ENCODE measurements at regions not wholly inside any gene's neighbourhood (a gene's known extent, or its start where the extent isn't known, plus 50 kb on each side); places are given as distances from the start of the nearest gene placed in this dataset.

DNA sequence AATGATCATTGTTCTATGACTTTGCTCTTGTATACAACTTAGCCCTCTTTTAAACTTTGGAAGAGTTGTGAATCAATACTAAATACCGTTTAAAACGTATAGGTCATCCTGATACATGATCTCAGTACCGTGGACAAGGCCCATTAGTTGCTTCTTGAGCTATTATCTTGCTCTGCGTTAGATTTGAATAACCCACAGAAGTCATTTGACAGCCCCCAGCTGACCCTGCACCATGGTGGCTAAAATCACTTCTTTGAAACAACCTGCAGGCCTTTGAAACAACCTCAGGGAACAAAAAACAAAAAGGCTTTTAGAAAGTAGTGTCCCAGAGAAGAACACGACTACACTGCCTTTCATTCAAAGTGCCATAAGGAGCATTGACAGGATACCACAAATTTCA, 473.0 kb upstream of the ADGRL2 start (continued):
- TF ChIP-seq, protein P1, sequence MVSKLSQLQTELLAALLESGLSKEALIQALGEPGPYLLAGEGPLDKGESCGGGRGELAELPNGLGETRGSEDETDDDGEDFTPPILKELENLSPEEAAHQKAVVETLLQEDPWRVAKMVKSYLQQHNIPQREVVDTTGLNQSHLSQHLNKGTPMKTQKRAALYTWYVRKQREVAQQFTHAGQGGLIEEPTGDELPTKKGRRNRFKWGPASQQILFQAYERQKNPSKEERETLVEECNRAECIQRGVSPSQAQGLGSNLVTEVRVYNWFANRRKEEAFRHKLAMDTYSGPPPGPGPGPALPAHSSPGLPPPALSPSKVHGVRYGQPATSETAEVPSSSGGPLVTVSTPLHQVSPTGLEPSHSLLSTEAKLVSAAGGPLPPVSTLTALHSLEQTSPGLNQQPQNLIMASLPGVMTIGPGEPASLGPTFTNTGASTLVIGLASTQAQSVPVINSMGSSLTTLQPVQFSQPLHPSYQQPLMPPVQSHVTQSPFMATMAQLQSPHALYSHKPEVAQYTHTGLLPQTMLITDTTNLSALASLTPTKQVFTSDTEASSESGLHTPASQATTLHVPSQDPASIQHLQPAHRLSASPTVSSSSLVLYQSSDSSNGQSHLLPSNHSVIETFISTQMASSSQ (IDR thresholded peaks at IDR 0.05; ENCODE audit: low read depth), result no peak
- TF ChIP-seq, protein P1 (CRISPR knock-in tag; IDR thresholded peaks at IDR 0.05; ENCODE audit: borderline replicate concordance), result no peak
- TF ChIP-seq SATB2 (CRISPR knock-in tag; IDR thresholded peaks at IDR 0.05), result no peak
- TF ChIP-seq, protein P2, sequence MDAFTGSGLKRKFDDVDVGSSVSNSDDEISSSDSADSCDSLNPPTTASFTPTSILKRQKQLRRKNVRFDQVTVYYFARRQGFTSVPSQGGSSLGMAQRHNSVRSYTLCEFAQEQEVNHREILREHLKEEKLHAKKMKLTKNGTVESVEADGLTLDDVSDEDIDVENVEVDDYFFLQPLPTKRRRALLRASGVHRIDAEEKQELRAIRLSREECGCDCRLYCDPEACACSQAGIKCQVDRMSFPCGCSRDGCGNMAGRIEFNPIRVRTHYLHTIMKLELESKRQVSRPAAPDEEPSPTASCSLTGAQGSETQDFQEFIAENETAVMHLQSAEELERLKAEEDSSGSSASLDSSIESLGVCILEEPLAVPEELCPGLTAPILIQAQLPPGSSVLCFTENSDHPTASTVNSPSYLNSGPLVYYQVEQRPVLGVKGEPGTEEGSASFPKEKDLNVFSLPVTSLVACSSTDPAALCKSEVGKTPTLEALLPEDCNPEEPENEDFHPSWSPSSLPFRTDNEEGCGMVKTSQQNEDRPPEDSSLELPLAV (CRISPR knock-in tag; conservative IDR thresholded peaks at IDR 0.05; ENCODE audit: low read depth), result no peak

DNA sequence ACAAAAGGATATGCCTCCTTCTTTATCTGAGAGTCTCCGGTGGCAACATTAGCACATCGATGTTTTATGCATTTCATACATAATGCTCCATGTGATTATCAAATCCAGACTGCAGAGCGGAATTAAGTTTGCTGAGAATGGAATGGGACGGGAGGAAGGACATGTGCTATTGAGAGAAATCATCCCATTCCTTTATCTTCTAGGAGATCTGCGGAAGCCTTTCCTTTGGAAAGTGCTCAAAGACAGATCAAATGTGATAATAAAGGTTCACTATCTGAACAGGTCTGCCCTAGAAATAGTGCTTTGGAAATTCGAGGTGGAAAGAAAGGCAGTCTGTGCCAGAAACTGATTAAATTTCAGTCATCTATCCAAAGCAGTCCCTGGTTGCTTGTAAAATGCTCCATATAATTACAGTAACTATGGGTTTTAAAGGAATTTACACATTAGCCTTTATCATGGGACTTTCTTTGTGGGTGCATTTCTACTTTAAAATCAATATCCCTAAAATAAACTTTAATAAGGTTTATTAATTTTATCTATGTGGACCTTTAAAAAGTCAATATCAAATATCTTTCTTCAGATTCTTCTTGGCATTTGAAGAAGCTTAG, 473.5 kb upstream of the ADGRL2 start:
- Histone ChIP-seq H3K27ac (ENCODE audit: extremely low read length, insufficient read depth, low read length) (no peak overlapping the region), H3K4me3 (replicated peaks in 1 of 3; ENCODE audit: insufficient read depth in 1 of 3, low read depth in 2 of 3, low read length in 3 of 3) (no peak overlapping the region), H3K4me1 (ENCODE audit: insufficient read depth, low read length) (no peaks in the 10 kb centered on the region), H4K20me1 (ENCODE audit: insufficient read depth, low read length) (no peaks in the 10 kb centered on the region), H2AFZ (ENCODE audit: low read length) (no peak overlapping the region), H3K27me3 (ENCODE audit: control insufficient read depth in 1 of 2, insufficient read depth in 2 of 2, low read length in 2 of 2) (no peaks in the 10 kb centered on the region; a peak in 1 of 5 replicates), H3K36me3 (replicated peaks in 1 of 2; ENCODE audit: control insufficient read depth in 1 of 2, insufficient read depth in 2 of 2, low read length in 2 of 2) (no peaks in the 10 kb centered on the region), H3K4me2 (ENCODE audit: low read depth, low read length) (no peak overlapping the region), H3K9ac (ENCODE audit: insufficient read depth, low read depth, low read length) (no peak overlapping the region), H3K79me2 (ENCODE audit: insufficient read depth, low read length) (no peaks in the 10 kb centered on the region), H3K9me3 (ENCODE audit: low read length) (peaks cover 60% of the 10 kb centered on the region)
- no peak for TF ChIP-seq SP5 (CRISPR knock-in tag; IDR thresholded peaks at IDR 0.05; ENCODE audit: borderline replicate concordance, low read depth)
- TF ChIP-seq ETV5 (CRISPR knock-in tag; IDR thresholded peaks at IDR 0.05; ENCODE audit: borderline replicate concordance), result no peak
- 28% methylated on average over 6 of the region's 6 CpGs for WGBS (ENCODE audit: low lambda C conversion rate)
- intact Hi-C loops (cut with micrococcal nuclease; ENCODE audit: unreplicated experiment) (no loop called here), in situ Hi-C loops (cut with HindIII; ENCODE audit: extremely low pct_ligation_motif_present, low pct_unique_long_range_greater_than_20kb) (no loop called here)
- no peak for FAIRE-seq
- ChIA-PET POLR2A (no interaction called here), CTCF (ENCODE audit: low intra/inter-chr PET ratio, low total read pairs) (no interaction called here)
- BruUV-seq (replicated peaks), result no TSS peak
- DNase-seq (ENCODE audit: low spot score), result no peak
- ATAC-seq, result no peak

All from HepG2 (cell line).